IPS-NIHi11 (cell line): ENCODE measurements at regions not wholly inside any gene's neighbourhood (a gene's known extent, or its start where the extent isn't known, plus 50 kb on each side); places are given as distances from the start of the nearest gene placed in this dataset.
"Not testable (repeated sequence)": the region's sequence is repeated elsewhere in the genome, so short reads cannot be mapped to it uniquely, and the experiment has no call there.

ENCODE experiments used
- DNase-seq: peaks from one replicate; pipeline ENCODE4 v3.0.0; 2012; ENCODE audit warnings: mixed read lengths, low spot score

DNA sequence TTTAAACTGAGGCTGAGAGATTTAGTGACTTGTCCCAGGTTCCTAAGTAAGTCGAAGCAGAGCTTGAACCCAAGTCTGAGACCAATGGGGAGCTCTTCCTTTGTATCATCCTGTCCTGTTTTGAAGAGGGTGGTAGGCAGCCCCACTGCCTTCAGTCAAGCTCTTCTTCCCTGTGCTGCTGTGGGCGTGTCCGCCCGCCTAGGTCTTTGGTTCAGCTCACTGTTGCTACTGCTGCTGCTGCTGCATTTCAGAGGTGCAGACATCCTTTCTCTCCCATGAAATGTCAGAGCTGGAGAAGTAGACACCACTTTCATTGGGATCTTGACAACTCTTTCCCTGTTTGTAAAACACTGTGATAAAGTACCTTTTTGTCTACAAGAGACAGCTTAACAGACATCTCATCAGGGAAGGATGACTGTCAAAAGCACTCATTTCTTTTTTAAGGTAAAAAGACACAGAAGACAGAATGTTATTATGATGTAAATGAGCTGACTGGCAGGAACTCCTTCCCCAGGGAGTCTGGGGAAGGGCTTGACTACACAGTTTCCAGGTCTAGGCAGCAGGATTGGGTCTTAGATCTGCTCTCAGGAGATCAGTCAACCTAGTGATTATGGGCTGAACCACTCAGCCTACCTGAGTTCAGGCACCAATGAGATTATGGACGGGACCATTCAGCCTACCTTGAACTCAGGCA, 91.7 kb upstream of the TRIB2 start:
- peak; percentile 64 for DNase-seq

DNA sequence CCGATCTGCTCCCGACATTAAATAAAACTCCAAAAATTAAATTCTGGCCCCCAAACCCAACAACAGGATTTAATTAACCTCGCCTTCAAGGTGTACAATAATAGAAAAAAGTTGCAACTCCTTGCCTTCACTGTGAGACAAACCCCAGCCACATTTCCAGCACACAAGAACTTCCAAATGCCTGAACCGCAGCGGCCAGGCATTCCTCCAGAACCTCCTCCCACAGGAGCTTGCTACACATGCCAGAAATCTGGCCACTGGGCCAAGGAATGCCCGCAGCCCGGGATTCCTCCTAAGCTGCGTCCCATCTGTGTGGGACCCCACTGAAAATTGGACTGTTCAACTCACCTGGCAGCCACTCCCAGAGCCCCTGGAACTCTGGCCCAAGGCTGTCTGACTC, 88.2 kb upstream of the TRIB2 start:
- DNase-seq: not testable (repeated sequence)

- no peak for DNase-seq
Observed at GRCh38 chr2:12636837-12637581, 79.7 kb upstream of the TRIB2 start.

DNA sequence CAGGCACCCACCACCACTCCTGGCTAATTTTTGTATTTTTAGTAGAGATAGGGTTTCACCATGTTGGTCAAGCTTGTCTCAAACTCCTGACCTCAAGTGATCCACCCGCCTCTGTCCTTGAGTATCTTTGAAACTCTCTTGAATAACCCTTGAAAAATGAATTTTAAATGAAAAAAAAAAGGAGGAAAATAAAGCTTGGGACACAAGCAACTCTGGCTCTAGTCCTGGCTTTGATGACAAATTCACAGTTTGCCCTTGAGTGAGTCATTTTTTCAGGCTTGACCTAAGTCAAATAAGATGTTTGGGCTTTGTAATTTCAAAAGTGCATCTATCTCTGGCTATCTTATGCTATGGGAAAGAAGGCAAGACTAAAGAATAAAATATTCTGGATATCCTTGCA, 79.0 kb upstream of the TRIB2 start:
- DNase-seq: no peak

GRCh38 chr2:12641441-12641840, 75.3 kb upstream of the TRIB2 start:
- DNase-seq: no peak

DNA sequence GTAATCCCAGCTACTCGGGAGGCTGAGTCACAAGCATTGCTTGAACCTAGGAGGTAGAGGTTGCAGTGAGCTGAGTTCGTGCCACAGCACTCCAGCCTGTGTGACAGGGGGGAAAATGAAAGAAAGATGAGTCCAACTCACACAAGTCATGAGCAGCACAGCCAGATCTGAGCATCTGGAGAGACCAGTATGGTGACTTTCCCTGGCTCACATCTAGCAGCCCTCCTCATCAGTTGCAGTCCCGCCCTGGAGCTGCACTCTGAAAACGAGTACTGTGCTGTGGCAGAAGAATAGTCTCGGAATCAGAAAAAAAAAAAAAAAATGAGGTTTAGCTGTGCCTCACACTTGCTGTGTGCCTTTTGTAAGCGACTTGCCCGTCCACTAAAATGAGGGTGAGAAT, 74.4 kb upstream of the TRIB2 start:
- DNase-seq: no peak

GRCh38 chr2:12642859-12643258, 73.9 kb upstream of the TRIB2 start:
- DNase-seq: no peak

GRCh38 chr2:12649602-12650400, 66.9 kb upstream of the TRIB2 start:
- no peak for DNase-seq

- DNase-seq: no peak
Observed at GRCh38 chr2:12651641-12652040, 65.1 kb upstream of the TRIB2 start.

DNA sequence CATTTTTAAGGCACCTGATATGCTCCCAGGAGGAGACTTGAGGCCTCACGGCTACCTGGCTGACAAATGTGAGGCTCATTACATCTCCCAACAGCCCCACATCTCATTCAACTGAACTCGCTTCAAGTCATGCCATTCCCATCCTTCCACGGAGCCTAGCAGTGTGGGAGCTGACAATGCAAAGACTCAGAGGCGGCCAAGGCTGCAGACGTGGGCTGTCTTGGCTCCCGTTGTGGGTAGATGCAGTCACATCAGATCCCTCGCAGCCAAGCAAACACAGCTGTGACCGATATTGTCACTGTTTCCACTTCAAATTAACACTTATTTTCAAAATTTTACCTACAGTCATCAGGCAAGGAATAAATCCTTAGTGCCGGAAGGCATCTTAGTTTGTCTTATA, 64.0 kb upstream of the TRIB2 start:
- DNase-seq: no peak

DNA sequence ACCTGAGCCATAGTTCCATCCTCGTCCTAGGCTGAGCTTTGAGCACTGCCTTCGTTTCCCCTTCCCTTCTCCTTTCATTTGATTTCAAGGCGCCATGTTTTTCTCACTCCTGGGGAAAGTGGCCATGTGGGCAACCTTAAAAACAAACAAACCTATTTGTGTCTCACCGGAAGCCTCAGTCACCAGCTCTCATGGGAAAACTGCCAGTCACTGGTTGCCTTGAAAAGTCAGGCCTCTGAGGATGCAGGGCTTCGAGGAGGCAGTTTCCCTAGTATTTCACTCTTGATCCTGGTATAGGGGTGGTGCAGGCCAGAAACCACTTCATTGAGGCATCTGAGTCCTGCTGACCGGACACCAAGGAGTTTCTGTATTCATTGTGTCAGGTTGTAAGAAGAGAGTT, 59.2 kb upstream of the TRIB2 start:
- DNase-seq: no peak

DNA sequence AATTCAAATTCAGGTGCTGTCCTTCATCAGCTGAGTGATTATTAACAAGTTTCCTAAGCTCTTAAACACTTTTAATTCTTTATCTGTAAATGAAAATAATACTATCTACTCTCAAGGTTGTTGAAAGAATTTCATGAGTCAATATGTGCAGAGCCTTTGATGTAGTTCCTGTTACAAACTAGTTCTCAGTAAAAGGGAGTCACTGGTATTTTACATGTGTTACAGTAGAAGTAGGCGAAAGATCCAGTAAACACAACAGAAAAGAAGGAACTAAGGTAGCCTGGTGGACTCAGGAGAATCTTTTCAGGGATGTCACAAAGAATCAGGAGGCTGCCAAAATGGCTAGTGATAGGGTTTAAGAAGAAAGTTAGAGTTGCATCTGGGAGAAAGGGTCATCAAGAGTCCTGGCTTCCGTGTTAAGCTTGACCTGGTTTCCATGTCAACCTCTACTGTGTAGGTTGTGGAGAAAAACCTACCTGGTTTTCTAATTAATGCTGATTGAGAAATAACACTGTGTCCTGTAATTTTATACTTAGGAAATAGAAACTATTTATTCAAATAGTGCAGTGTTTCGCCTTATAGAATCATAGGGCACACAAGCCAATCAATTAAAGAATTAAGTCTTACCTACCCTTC, 58.3 kb upstream of the TRIB2 start:
- no peak for DNase-seq

- no peak for DNase-seq
Observed at GRCh38 chr2:12661489-12661888, 55.2 kb upstream of the TRIB2 start.

DNA sequence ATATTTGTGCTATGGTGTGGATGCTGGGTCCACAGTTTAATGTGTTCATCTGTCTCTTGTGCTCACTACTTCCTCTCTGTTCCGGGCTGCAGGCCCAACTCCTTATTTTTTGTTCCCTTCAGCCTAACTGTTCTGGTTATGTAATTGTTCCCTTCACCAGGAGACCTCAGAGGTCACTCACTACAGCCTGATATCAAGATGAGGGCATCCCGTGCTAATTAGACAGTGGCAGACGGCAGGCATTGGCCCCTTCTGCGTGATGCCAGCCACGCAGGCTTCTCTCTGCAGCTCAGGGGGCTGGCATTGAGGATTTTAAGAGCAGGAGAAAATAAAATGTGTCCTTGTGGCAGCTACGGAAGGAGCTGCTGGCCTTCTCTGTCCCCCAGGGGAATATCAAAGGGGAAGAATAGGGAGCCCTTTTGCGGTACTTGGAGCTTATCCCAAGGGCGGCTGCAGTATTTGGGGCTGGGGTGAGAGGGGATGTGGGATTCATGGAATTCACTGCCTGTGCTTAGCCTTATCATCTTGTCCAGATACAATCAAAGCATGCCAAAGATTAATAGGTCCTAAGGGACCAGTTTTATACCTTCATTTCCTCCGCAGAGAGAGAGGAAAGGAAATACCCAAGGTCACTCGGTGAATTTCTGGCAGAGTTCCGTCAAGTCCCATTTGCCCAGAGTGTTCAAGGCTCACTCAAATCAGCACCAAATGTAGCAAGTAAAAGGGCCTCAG, 53.3 kb upstream of the TRIB2 start:
- DNase-seq: no peak

DNA sequence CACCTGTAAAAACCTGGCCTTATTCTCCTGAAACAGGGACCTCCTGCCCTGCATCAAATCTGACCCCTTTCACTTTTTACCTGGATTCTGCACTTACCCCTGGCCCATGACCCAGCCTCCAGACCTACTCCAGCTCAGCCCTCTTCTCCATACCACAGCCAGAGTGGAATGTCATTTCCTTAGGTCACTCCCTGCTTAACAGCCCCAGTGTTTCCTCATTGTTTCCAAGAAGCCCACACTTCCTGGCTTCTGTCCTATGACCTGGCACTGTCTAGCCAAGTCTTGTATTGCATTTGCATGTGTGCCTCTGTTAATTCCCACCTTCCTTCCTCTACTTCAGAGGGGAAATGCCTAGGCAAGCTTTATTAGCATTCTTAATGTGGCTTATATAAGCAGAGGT, 51.4 kb upstream of the TRIB2 start:
- no peak for DNase-seq

- DNase-seq: no peak
Observed at GRCh38 chr2:12666445-12666844, 50.3 kb upstream of the TRIB2 start.
